Left lobe of liver (tissue), 2 donors: ENCODE measurements at regions not wholly inside any gene's neighbourhood (a gene's known extent, or its start where the extent isn't known, plus 50 kb on each side); places are given as distances from the start of the nearest gene placed in this dataset.

ENCODE experiments used
- ATAC-seq: fragments of 200-7000 bp; cut with Tn5 transposase; one replicate; pipeline ENCODE4 v1.9.1; 2020; ENCODE audit warnings: mild to moderate bottlenecking, moderate library complexity
- DNase-seq: peaks from one replicate; pipeline ENCODE4 v3.0.0-alpha.2; 2020; ENCODE audit warnings: low spot score
- donor health status: DM: no; HTN: no; CAD: no; lungs with moderate emphysema.
- donor health status: DM: no; HTN: yes; CAD: no.

- ATAC-seq (no peak), DNase-seq (no peak)
Measured at GRCh38 chr10:94085766-94086437, 92.2 kb downstream of the PLCE1 start.

DNA sequence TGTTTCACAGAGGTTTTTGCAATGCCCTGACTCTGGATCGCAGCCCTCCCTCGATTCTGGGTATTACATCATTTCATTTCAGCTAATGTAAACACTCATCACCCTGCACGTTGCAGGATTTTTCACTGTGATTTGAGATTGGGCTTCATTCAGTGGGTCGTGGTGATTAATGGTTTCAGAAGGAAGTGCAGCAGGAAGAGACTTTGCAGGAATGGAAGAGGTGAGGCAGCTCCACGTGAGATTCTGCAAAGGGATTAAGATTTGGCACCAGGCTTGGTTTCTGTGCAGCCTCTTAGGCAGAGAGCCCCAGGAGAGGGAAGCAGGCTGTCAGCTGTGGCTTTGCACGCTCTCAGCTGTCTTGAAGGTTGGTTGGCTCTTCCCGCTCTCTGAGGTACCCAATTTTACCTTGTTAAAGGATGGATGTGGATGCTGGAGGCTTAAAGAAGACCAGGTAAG lies 95.2 kb downstream of the PLCE1 start:
- DNase-seq (no peak), ATAC-seq (peak; percentile 74)

DNA sequence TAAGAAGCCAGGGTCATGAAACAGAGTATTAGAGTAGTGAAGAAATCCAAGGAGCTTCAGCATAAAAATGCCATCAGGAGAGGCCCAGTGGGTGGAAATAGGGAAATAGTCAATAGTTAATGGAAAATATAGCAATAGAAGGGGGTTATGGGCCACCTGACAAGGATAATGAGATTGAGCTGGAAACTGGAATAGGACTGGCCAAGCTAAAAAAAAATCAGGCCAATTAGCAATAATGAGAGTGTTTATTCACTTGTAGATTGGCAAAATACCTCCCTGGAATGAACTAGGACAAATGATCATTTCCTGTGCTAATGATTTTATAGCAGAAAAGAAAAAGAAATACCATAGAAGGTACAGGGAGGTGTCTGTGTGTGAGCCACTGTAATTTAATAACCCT lies 97.9 kb downstream of the PLCE1 start:
- ATAC-seq = no peak
- DNase-seq = no peak

- no peak for ATAC-seq
Measured at GRCh38 chr10:94092848-94093247, 99.1 kb downstream of the PLCE1 start.

DNA sequence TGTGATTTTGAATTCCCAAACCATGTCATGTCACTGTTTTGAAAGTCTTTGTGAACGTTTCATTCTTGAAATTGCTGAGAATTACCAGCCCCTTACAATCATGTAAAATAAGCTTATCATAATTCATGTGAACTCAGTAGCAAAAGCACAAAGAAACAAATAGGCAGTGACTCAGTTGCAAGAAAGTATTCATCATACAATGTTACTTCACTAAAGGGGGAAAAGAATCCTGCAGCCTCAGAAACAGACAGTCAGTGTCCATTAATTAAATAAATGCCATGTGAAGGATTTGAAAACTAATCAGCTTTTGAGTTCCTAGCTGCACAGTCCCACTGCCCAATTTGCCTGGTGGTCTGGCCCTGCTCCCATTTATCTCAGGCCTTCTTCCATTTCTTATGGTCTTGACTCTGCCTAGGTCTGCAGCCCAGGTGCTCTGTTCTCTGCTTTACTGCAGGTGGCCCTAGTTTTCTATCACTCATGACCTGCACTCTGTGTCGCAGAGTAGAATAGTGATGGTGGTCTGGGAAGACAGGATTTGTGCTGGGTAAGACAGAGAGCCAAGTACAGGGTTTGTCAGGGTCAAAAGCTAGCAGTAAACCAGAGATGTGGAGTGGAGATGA lies 99.7 kb downstream of the PLCE1 start:
- no peak for ATAC-seq
- no peak for DNase-seq

More at GRCh38 chr10:94092848-94093247, 99.1 kb downstream of the PLCE1 start:
- DNase-seq = no peak

- DNase-seq (no peak), ATAC-seq (no peak)
Measured at GRCh38 chr10:94094540-94094939, 100.8 kb downstream of the PLCE1 start.

DNA sequence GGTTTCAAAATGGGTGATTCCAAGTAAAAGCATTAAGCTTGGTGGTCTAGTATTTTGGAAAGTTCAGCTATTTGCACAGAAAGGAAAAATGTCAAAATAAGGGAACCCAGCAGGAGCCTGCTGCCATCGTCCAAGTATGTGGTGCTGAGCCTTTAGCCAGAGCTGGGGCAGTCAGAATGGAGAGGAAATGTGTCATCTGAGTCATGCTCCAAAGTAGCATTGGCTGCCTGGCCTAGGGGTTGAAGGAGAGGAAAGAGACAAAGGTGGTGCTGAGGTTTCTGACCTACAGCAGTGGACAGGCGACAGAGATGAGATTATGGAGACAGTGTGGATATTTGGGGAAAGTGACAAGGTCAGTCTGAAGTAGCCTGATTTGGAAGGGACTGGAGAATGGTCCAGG lies 103.9 kb downstream of the PLCE1 start:
- DNase-seq = no peak
- no peak for ATAC-seq

GRCh38 chr10:94098896-94099295 lies 105.2 kb downstream of the PLCE1 start:
- ATAC-seq (no peak), DNase-seq (no peak)

DNA sequence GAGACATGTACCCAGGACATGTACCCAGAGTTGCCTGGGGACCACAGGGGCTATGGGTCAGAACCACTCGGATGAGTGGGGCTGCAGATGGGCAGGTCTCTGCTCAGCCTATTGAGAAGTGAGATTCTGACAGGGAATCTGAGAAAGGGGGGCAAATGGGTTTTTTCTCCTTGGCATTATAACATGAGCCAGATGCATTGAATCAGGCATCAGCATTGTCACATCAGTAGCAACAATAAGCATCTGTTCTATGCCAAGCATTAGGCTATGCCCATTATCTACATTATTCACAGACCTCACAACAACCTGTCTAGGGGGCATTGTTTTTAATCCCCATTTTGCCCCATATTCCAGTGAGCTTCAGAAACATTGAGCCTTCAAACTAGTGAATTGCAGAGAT lies 108.2 kb downstream of the PLCE1 start:
- ATAC-seq = no peak
- DNase-seq = no peak

GRCh38 chr10:94102436-94102835 lies 108.7 kb downstream of the PLCE1 start:
- ATAC-seq = no peak
- DNase-seq = no peak

GRCh38 chr10:94103192-94103591 lies 109.5 kb downstream of the PLCE1 start:
- DNase-seq (no peak), ATAC-seq (no peak)

DNA sequence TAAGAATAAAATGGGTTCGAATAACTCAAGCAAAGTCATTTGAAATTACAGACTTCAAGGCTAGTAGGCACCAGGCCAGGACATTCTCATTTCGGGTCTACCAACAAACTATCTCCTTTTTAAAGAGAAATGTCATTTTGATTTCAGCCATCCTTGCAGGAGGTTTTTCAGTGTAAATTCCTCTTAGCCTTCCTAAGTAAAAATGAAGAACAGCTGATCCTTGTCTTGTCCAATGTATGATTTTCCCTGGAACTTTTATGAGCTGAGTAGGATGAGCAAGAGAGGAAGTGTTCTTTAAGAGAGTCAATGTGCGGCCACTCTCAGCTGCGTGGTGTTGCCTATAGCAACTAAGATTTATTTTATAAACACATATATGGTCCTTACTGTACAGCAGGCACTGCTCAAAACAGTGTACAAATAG lies 110.1 kb downstream of the PLCE1 start:
- ATAC-seq (no peak), DNase-seq (no peak)

GRCh38 chr10:94104316-94105000 lies 110.7 kb downstream of the PLCE1 start:
- ATAC-seq = no peak
- DNase-seq = no peak

DNA sequence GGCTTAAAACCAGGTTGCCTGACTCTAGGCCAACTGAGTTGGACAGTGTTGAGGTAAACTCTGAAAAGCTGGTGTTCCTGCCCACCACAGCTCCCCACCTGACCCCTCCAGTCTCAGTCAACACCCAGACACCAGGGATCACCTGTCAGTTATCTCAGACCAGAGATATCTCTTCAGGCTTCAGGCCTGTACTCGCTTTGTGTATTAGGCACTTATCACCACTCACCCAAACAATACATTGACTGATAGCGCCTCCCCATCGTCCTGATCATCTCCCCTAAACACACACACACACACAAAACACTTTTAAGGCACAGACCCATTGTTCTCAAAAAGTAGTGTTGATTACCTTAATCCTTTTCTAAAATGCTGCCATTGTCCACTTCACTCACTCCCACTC lies 111.5 kb downstream of the PLCE1 start:
- DNase-seq (no peak), ATAC-seq (no peak)

GRCh38 chr10:94107191-94107590 lies 113.5 kb downstream of the PLCE1 start:
- ATAC-seq = no peak

DNA sequence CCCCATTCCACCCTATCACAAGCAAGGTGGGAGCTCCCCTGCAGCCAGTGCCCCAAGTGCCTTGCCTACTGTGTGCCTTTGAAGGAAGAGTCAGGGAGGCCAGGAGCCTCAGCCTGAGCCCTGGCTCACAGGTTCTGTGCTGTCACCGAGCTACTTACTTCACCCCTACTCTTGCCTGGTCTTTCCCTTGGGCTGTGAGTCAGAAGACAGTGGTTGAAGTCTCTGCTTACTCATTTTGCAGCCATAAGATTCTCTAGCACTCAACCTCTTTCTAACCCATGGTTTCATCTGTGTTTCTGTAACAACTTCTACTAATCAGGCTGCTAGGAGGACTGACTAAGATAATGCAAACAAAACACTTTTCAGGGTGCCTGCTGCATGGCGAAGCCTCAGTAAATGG lies 114.5 kb downstream of the PLCE1 start:
- DNase-seq = no peak
- no peak for ATAC-seq

More at GRCh38 chr10:94107191-94107590, 113.5 kb downstream of the PLCE1 start:
- no peak for DNase-seq

- ATAC-seq (no peak), DNase-seq (no peak)
Measured at GRCh38 chr10:94111367-94111766, 117.6 kb downstream of the PLCE1 start.

DNA sequence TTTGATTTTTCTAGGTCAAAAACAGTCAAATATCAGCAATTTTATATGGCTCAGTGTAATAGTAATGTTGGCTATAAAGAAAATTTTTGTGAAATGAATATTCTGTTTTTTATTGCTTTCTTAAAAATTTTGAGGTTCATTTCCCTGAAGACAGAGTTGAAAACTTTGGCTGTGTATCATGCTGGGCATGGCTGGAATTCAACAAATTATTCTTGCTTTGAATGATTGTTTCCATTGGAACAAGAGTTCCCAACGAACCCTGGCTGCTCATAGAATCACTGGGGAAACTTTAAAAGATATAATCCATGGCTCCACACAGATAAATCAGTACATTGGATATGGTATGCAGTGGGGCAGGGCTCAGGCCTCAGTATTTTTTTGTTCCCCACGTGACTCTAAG lies 118.6 kb downstream of the PLCE1 start:
- DNase-seq (no peak), ATAC-seq (no peak)

DNA sequence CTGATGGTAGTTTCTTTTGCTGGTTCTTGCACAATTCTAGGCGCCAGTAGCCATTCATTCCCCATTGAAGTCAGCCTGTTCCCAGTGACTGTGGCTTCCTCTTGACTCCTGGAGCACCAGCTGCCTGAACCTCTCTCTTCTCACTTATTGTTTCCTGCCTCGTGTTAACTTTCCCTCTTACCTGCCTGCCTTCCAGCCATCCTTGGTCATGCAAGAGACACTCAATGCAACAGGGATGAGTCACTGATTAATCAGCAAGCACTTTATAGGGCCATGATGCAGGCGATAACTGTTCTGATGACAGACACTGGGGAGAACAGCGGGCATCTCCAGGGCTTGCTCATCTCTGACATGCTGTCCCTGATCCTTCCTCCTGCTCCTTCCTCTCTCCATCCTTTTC lies 122.0 kb downstream of the PLCE1 start:
- DNase-seq = no peak
- no peak for ATAC-seq

DNA sequence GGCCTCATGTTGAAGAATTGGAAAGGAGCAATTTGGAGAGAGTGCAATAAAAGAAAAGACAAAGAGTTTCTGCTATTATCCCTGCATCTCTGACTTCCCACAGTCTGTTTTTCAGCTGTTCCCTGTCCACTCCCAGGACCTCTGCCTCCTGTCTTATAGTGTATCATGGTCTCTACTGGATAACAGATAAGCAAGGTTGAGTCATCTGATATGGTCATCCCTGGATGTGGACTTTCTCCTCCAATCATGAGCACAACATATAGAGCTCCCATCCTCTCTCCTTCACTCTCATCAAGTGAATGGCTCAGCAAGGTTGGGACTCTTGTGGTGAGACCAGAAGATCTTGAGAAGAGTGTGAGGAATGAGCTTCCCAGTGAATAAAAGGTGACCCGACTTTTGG lies 123.1 kb downstream of the PLCE1 start:
- no peak for ATAC-seq
- DNase-seq = no peak

- ATAC-seq (no peak), DNase-seq (no peak)
Measured at GRCh38 chr10:94122211-94122610, 128.5 kb downstream of the PLCE1 start.
